MM.1S (cell line): ENCODE measurements at regions not wholly inside any gene's neighbourhood (a gene's known extent, or its start where the extent isn't known, plus 50 kb on each side); places are given as distances from the start of the nearest gene placed in this dataset.

Source experiments
- DNase-seq: peaks from one replicate; pipeline ENCODE4 v3.0.0-alpha.2; 2015
- H2AFZ ChIP-seq: fragments of 300-600 bp; sonication (generic); 2 replicates; pipeline ENCODE4 v1.6.0; 2016; ENCODE audit warnings: antibody characterized with exemption, low read length
- H3F3A ChIP-seq: fragments of 300-600 bp; sonication (generic); 2 replicates; pipeline ENCODE4 v1.6.1; 2016; ENCODE audit warnings: mild to moderate bottlenecking, antibody characterized with exemption, low read length, moderate library complexity, mixed read lengths; ENCODE audit not compliant: insufficient read depth
- H3K27ac ChIP-seq: fragments of 300-600 bp; sonication (generic); 2 replicates; pipeline ENCODE4 v1.5.1; 2016; ENCODE audit warnings: mild to moderate bottlenecking, low read length
- H3K27me3 ChIP-seq: fragments of 300-600 bp; sonication (generic); replicated peaks from 2 replicates; pipeline ENCODE4 v1.6.0; 2016; ENCODE audit warnings: low read length; ENCODE audit not compliant: insufficient read depth
- H3K36me3 ChIP-seq: fragments of 300-600 bp; sonication (generic); replicated peaks from 2 replicates; pipeline ENCODE4 v1.6.1; 2016; ENCODE audit warnings: mild to moderate bottlenecking, low read length, mixed read lengths; ENCODE audit not compliant: insufficient read depth
- H3K4me1 ChIP-seq: fragments of 300-600 bp; sonication (generic); 2 replicates; pipeline ENCODE4 v1.6.1; 2016; ENCODE audit warnings: low read length, mixed read lengths
- H3K4me2 ChIP-seq: fragments of 300-600 bp; sonication (generic); 2 replicates; pipeline ENCODE4 v1.6.0; 2016; ENCODE audit warnings: low read depth, low read length
- H3K4me3 ChIP-seq: fragments of 300-600 bp; sonication (generic); 2 replicates; pipeline ENCODE4 v1.5.1; 2016; ENCODE audit warnings: low read length, mixed read lengths
- H3K79me2 ChIP-seq: fragments of 300-600 bp; sonication (generic); 2 replicates; pipeline ENCODE4 v1.6.1; 2016; ENCODE audit warnings: mixed run types, low read length, mixed read lengths
- H3K9ac ChIP-seq: fragments of 300-600 bp; sonication (generic); 2 replicates; pipeline ENCODE4 v1.6.1; 2016; ENCODE audit warnings: low read length, mixed read lengths
- H3K9me2 ChIP-seq: fragments of 300-600 bp; sonication (generic); replicated peaks from 2 replicates; pipeline ENCODE4 v1.6.1; 2016; ENCODE audit warnings: mild to moderate bottlenecking, low read length, mixed read lengths; ENCODE audit not compliant: insufficient read depth
- H3K9me3 ChIP-seq: fragments of 300-600 bp; sonication (generic); replicated peaks from 2 replicates; pipeline ENCODE4 v1.6.1; 2016; ENCODE audit warnings: mild to moderate bottlenecking, low read length, mixed read lengths; ENCODE audit not compliant: insufficient read depth
- H4K20me1 ChIP-seq: fragments of 300-600 bp; sonication (generic); 2 replicates; pipeline ENCODE4 v1.6.1; 2016; ENCODE audit warnings: mild to moderate bottlenecking, low read length, moderate library complexity, mixed read lengths; ENCODE audit not compliant: insufficient read depth
- EZH2 ChIP-seq: fragments of 300-600 bp; sonication (generic); optimal IDR thresholded peaks from 2 replicates; pipeline ENCODE3; 2017; ENCODE audit warnings: low read depth, mild to moderate bottlenecking, antibody characterized with exemption, low read length, mixed read lengths
- EZH2phosphoT487 ChIP-seq: fragments of 300-600 bp; sonication (generic); IDR thresholded peaks from 2 replicates; pipeline ENCODE4 v1.6.1; 2018; ENCODE audit warnings: antibody characterized with exemption, low read length
- TF ChIP-seq, protein P1 (sequence below): fragments of 300-600 bp; sonication (generic); IDR thresholded peaks from 2 replicates; pipeline ENCODE4 v1.5.1; 2016; ENCODE audit warnings: antibody characterized with exemption, low read length, mixed read lengths

DNA sequence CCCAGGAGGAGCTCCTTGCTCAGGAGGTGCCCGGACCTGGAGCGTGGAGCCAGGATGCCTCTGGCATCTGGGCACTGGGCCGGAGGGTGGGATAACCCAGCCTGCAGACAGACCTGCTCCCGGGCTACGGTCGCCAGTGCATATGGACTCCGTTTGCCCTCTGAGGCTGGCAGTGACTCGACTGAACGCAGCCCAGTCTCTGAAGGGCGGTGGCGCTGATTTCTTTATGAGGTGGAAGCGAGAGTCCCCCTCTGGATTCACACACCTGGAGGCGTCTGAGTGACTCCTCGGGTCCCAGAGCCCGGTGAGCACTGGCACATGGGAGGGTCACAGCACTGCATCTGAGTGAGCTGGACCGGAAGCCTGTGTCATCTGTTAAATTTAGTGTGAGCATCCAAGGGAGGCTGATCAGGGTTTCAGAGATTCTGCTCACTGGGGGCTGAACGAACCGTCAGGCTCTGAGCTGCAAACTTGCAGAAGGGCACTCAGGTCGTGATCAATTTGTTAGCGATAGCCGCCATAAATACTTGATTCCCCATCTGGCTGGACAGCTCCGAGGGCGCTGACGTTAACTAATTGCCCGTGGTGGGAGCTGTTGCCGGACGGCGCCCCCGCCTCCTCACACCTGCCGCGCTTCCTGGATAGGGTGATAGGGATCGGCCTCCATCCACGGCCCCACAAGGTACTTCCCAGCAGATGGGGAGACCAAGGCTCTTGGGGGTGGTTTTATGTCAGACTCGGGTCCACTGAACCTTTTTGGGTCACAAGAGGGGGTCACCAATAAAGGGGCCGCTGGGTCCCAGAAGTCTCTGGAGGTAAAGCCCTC, 60.7 kb upstream of the TTC34 start:
- Histone ChIP-seq H3K9ac (no peak overlapping the region), H3K4me2 (no peak overlapping the region), H3K27ac (no peak overlapping the region), H3K36me3 (no peaks in the 10 kb centered on the region), H3K27me3 (peaks cover 91% of the 10 kb centered on the region), H3K9me3 (no peaks in the 10 kb centered on the region), H3K4me1 (no peaks in the 10 kb centered on the region), H3K79me2 (no peaks in the 10 kb centered on the region), H4K20me1 (no peaks in the 10 kb centered on the region), H3F3A (no peaks in the 10 kb centered on the region), H3K9me2 (no peaks in the 10 kb centered on the region), H3K4me3 (no peak overlapping the region), H2AFZ (no peak overlapping the region)
- DNase-seq = no peak
- TF ChIP-seq, protein P1, sequence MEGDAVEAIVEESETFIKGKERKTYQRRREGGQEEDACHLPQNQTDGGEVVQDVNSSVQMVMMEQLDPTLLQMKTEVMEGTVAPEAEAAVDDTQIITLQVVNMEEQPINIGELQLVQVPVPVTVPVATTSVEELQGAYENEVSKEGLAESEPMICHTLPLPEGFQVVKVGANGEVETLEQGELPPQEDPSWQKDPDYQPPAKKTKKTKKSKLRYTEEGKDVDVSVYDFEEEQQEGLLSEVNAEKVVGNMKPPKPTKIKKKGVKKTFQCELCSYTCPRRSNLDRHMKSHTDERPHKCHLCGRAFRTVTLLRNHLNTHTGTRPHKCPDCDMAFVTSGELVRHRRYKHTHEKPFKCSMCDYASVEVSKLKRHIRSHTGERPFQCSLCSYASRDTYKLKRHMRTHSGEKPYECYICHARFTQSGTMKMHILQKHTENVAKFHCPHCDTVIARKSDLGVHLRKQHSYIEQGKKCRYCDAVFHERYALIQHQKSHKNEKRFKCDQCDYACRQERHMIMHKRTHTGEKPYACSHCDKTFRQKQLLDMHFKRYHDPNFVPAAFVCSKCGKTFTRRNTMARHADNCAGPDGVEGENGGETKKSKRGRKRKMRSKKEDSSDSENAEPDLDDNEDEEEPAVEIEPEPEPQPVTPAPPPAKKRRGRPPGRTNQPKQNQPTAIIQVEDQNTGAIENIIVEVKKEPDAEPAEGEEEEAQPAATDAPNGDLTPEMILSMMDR = no peak
- TF ChIP-seq EZH2phosphoT487 = no peak
- TF ChIP-seq EZH2 = no peak

DNA sequence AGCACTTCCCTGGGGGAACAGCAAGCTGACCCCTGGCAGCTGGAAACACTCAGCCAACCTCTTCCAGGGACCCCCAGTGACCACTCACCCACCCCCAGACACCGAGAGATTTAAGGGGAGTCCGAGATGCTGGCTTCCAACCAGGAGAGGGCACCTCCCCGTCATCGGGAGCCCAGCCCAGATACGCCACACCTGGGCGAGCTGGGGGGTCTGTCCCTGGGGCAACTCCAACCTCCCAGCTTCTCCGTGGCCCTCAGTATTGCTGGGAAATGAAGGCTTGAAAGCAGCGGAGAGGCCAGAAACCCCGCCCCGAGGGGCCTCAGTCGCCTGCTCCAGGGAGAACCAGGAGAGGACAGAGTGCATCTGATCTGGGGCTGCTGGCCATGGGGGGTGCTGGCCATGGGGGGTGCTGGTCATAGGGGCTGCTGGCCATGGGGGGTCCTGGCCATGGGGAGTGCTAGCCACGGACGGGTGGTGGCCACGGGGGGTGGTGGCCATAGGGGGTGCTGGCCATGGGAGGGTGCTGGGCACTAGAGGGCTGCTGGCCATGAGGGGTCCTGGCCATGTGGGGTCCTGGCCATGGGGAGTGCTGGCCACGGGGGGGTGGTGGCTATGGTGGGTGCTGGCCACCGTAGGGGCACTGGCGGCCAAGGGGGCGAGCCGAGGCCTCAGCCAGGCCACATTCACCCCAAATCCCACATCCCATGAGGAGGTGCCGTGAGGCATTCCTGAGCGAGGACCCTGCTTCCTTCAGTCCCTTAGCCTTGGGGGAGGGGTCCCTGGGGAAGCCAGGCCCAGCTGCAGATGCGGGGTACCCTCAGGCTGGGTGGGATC, 61.5 kb upstream of the TTC34 start:
- TF ChIP-seq EZH2phosphoT487 = no peak
- TF ChIP-seq, protein P1 = no peak
- no peak for TF ChIP-seq EZH2
- Histone ChIP-seq H2AFZ (no peak overlapping the region), H3F3A (no peaks in the 10 kb centered on the region), H3K4me3 (no peak overlapping the region), H3K27ac (no peak overlapping the region), H3K4me1 (no peaks in the 10 kb centered on the region), H3K79me2 (no peaks in the 10 kb centered on the region), H3K9me3 (no peaks in the 10 kb centered on the region), H3K4me2 (no peak overlapping the region), H3K27me3 (peaks cover 91% of the 10 kb centered on the region), H4K20me1 (no peaks in the 10 kb centered on the region), H3K9me2 (no peaks in the 10 kb centered on the region), H3K9ac (no peak overlapping the region), H3K36me3 (no peaks in the 10 kb centered on the region)
- DNase-seq = no peak

DNA sequence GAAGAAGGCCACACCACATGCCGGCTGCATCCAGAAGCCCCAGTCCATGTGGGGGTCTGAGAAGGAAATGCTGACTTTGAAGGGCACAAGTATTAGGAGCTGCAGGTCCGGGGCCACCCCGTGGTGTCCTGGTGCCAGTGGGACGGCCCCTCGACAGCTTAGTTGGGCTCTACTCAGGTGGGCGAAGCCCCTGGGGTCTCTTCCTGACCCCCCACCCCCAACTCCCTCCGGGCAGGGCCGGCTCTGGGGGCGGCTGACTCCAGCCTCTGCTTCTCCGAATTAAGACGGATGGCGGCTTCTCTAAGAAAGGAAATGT, 62.1 kb upstream of the TTC34 start:
- H4K20me1 ChIP-seq = no peaks in the 10 kb centered on the region
- no peak overlapping the region for H3K4me3 ChIP-seq
- no peaks in the 10 kb centered on the region for H3K36me3 ChIP-seq
- H3K4me2 ChIP-seq = no peak overlapping the region
- no peaks in the 10 kb centered on the region for H3K79me2 ChIP-seq
- H3F3A ChIP-seq = no peaks in the 10 kb centered on the region
- DNase-seq = no peak
- no peaks in the 10 kb centered on the region for H3K9me2 ChIP-seq
- H3K27ac ChIP-seq = no peak overlapping the region
- H3K27me3 ChIP-seq = peaks cover 87% of the 10 kb centered on the region
- TF ChIP-seq EZH2 (no peak), EZH2phosphoT487 (no peak)
- TF ChIP-seq, protein P1 = no peak
- no peaks in the 10 kb centered on the region for H3K9me3 ChIP-seq
- H3K9ac ChIP-seq = no peak overlapping the region
- no peak overlapping the region for H2AFZ ChIP-seq
- no peaks in the 10 kb centered on the region for H3K4me1 ChIP-seq
